Endothelial cell of umbilical vein (primary cell): ENCODE measurements at regions not wholly inside any gene's neighbourhood (a gene's known extent, or its start where the extent isn't known, plus 50 kb on each side); places are given as distances from the start of the nearest gene placed in this dataset.
"Not testable (repeated sequence)": the region's sequence is repeated elsewhere in the genome, so short reads cannot be mapped to it uniquely, and the experiment has no call there.

Experiments
- BruUV-seq: library from RNA; stranded (reverse); fragments of 400-500 nt; replicated peaks from 2 replicates; lab custom pipeline; 2021; lab: Mats Ljungman, UMichigan
- CTCF ChIA-PET: fragments of 300-600, 350-600 bp; sonication (Branson Sonifier 250); formaldehyde crosslinking; loops from one replicate; lab custom pipeline; 2021; ENCODE audit warnings: antibody characterized with exemption, inconsistent platforms; lab: Charles Lee
- POLR2A ChIA-PET: fragments of 300-600, 350-600 bp; sonication (Branson Sonifier 250); formaldehyde crosslinking; loops from one replicate; lab custom pipeline; 2021; ENCODE audit warnings: antibody characterized with exemption, inconsistent platforms; lab: Charles Lee
- DNase-seq: peaks from one replicate; pipeline ENCODE4 v3.0.0-alpha.2; 2011; ENCODE audit warnings: low read depth, low spot score
- FAIRE-seq: peaks from 2 replicates; lab custom pipeline; 2011; peaks lifted over from hg19 to GRCh38; lab: Jason Lieb, UNC
- H2AFZ ChIP-seq: 2 replicates; pipeline ENCODE4 v1.6.0; 2012; ENCODE audit warnings: low read depth, low read length, control low read depth, inconsistent platforms
- H3K27ac ChIP-seq: 2 replicates; pipeline ENCODE4 v1.5.1; 2011; ENCODE audit warnings: low read depth, mild to moderate bottlenecking, control low read depth, low read length, moderate library complexity; ENCODE audit not compliant: insufficient read depth
- H3K27me3 ChIP-seq, 2 experiments: 2 replicates each; pipeline versions ENCODE4 v1.6.0 to v1.6.1; 2011; ENCODE audit warnings: low read length in 2 of 2, mixed read lengths in 1 of 2; ENCODE audit not compliant: control insufficient read depth in 2 of 2, insufficient read depth in 2 of 2
- H3K36me3 ChIP-seq, 2 experiments: 2 replicates in 1 of 2; 3 replicates in 1 of 2; pipeline ENCODE4 v1.5.1; 2011; ENCODE audit warnings: low read length in 2 of 2, mild to moderate bottlenecking in 1 of 2, moderate library complexity in 1 of 2; ENCODE audit not compliant: control insufficient read depth in 2 of 2, insufficient read depth in 2 of 2; ENCODE audit errors: extremely low read depth in 1 of 2
- H3K4me1 ChIP-seq: 3 replicates; pipeline ENCODE4 v1.5.1; 2011; ENCODE audit warnings: mild to moderate bottlenecking, low read length; ENCODE audit not compliant: control insufficient read depth, insufficient read depth; ENCODE audit errors: extremely low read depth
- H3K4me2 ChIP-seq: 2 replicates; pipeline ENCODE4 v1.6.1; 2011; ENCODE audit warnings: low read length, control low read depth, mixed read lengths; ENCODE audit not compliant: insufficient read depth
- H3K4me3 ChIP-seq, 3 experiments: fragments of 200-600 bp in 1 of 3; sonication (generic), shearing (Covaris generic) in 1 of 3; replicated peaks in 1 of 3; 2 replicates each; pipeline ENCODE4 v1.5.1; 2011 to 2016; ENCODE audit warnings: control low read depth in 3 of 3, low read length in 3 of 3, mild to moderate bottlenecking in 2 of 3, inconsistent platforms in 1 of 3, low read depth in 1 of 3, moderate library complexity in 1 of 3; ENCODE audit not compliant: insufficient read depth in 1 of 3
- H3K79me2 ChIP-seq: 2 replicates; pipeline ENCODE4 v1.6.0; 2012; ENCODE audit warnings: low read length, inconsistent platforms; ENCODE audit not compliant: control insufficient read depth, insufficient read depth
- H3K9ac ChIP-seq: replicated peaks from 2 replicates; pipeline ENCODE3; 2011; ENCODE audit warnings: low read length, control low read depth; ENCODE audit not compliant: insufficient read depth; ENCODE audit errors: extremely low read depth
- H3K9me1 ChIP-seq: replicated peaks from 3 replicates; pipeline ENCODE4 v1.6.0; 2011; ENCODE audit warnings: mild to moderate bottlenecking, low read length; ENCODE audit not compliant: control insufficient read depth, insufficient read depth; ENCODE audit errors: extremely low read depth
- H3K9me3 ChIP-seq: replicated peaks from 2 replicates; pipeline ENCODE4 v1.5.1; 2012; ENCODE audit warnings: low read length, inconsistent platforms; ENCODE audit not compliant: control insufficient read depth, insufficient read depth
- H4K20me1 ChIP-seq: replicated peaks from 2 replicates; pipeline ENCODE3; 2011; ENCODE audit warnings: mild to moderate bottlenecking, low read length; ENCODE audit not compliant: control insufficient read depth, insufficient read depth; ENCODE audit errors: extremely low read depth
- EZH2 ChIP-seq: IDR thresholded peaks from 2 replicates; pipeline ENCODE4 v1.6.1; 2012; ENCODE audit warnings: borderline replicate concordance, low read depth, mild to moderate bottlenecking, moderate library complexity, low read length, inconsistent platforms; ENCODE audit not compliant: severe bottlenecking
- FOS ChIP-seq: IDR thresholded peaks from 2 replicates; pipeline ENCODE4 v1.6.1; 2011; ENCODE audit warnings: mild to moderate bottlenecking, low read length, moderate library complexity, borderline replicate concordance; ENCODE audit not compliant: insufficient read depth
- GATA2 ChIP-seq: IDR thresholded peaks from 2 replicates; pipeline ENCODE4 v1.7.0; 2011; ENCODE audit warnings: low read depth, mild to moderate bottlenecking, moderate library complexity, mixed read lengths, low read length; ENCODE audit not compliant: insufficient read length, insufficient read depth
- JUN ChIP-seq: IDR thresholded peaks from 2 replicates; pipeline ENCODE4 v1.6.1; 2011; ENCODE audit warnings: borderline replicate concordance, low read depth; ENCODE audit not compliant: insufficient read length, insufficient read depth
- MYC ChIP-seq: IDR thresholded peaks from one replicate; pipeline ENCODE4 v1.6.1; 2011; ENCODE audit warnings: mild to moderate bottlenecking, low read depth, low read length
- POLR2A ChIP-seq: IDR thresholded peaks from 2 replicates; pipeline ENCODE4 v1.6.1; 2012; ENCODE audit warnings: low read depth, mild to moderate bottlenecking, control low read depth, low read length
- POLR2AphosphoS5 ChIP-seq: IDR thresholded peaks from 2 replicates; pipeline ENCODE4 v1.6.1; 2012; ENCODE audit warnings: low read depth, mild to moderate bottlenecking, control low read depth, low read length, moderate library complexity; ENCODE audit not compliant: insufficient read depth
- dilution Hi-C: fragments of 300-500 bp; cut with MboI; formaldehyde crosslinking; loops from one replicate; pipeline ENCODE4 v1.15.0; 2019; ENCODE audit warnings: low sequenced_read_pairs; ENCODE audit not compliant: extremely low pct_ligation_motif_present
- intact Hi-C: fragments of 100-400 bp; cut with micrococcal nuclease; formaldehyde crosslinking; loops from one replicate; pipeline ENCODE4 v1.10.0; 2022
- TF ChIP-seq, protein P1 (sequence below): IDR thresholded peaks from 2 replicates; pipeline ENCODE4 v1.6.1; 2011; ENCODE audit not compliant: insufficient read depth, insufficient read length
- TF ChIP-seq, protein P2 (sequence below), 2 donors: IDR thresholded peaks; 1 replicate in 1 of 2; 2 replicates in 1 of 2; pipeline ENCODE4 v1.5.1; 2011; ENCODE audit warnings: low read length in 2 of 2, mild to moderate bottlenecking in 2 of 2, moderate library complexity in 2 of 2, control low read depth in 1 of 2, inconsistent platforms in 1 of 2, low read depth in 1 of 2; ENCODE audit not compliant: insufficient read depth in 1 of 2; ENCODE audit errors: extremely low read depth in 1 of 2

DNA sequence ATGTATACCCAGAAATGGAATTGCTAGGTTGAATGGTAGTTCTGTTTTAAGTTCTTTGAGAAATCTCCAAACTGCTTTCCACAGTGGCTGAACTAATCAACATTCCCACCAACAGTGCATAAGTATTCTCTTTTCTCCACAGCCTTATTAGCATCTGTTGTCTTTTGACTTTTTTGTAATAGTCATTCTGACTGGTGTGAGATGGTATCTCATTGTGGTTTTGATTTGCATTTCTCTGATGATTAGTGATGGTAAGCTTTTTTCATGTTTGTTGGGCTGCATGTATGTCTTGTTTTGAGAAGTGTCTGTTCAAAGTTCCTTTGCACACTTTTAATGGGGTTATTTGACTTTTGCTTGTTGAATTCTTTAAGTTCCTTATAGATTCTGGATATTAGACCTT lies 52.4 kb upstream of the EHHADH start:
- intact Hi-C loops, dilution Hi-C loops, BruUV-seq, H3K27me3 ChIP-seq, H4K20me1 ChIP-seq, H3K79me2 ChIP-seq, H3K36me3 ChIP-seq, H3K27ac ChIP-seq, POLR2A ChIA-PET, H3K4me1 ChIP-seq, FAIRE-seq, H3K4me2 ChIP-seq, H3K9ac ChIP-seq, H3K4me3 ChIP-seq, H2AFZ ChIP-seq, H3K9me3 ChIP-seq, DNase-seq, H3K9me1 ChIP-seq: not testable (repeated sequence)
- CTCF ChIA-PET, result interaction anchor here (1.6 kb wide), 1 partner anchor 432 kb away, joined by 6 read pairs; no protein-coding TSS in a partner anchor

DNA sequence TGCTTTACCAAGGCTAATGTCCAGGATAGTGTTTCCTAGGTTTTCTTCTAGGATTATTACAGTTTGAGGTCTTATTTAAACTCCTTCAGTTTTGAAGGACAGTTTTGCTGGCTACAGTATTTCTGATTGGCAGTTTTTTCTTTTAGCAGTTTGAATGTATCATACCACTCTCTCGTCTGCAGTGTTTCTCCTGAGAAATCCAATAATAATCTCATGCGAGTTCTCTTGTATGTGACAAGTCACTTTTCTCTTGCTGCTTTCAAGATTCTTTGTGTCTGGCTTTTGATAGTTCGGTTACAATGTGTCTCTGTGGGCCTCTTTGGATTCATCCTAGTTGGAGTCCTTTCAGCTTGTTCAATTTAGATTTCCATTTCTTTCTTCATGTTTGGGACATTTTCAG lies 53.0 kb upstream of the EHHADH start:
- intact Hi-C loops (no loop called here), dilution Hi-C loops (no loop called here)
- no peaks in the 10 kb centered on the region for H3K9me1 ChIP-seq
- H3K9me3 ChIP-seq, result no peaks in the 10 kb centered on the region
- ChIA-PET POLR2A (no interaction called here), CTCF (interaction anchor here (1.6 to 2.7 kb wide), 5 partner anchors 10 to 746 kb away, joined by 3 to 14 read pairs (median 6); partner anchors contain the start of gene EPHB3)
- no peak overlapping the region for H3K27ac ChIP-seq
- TF ChIP-seq, protein P1, sequence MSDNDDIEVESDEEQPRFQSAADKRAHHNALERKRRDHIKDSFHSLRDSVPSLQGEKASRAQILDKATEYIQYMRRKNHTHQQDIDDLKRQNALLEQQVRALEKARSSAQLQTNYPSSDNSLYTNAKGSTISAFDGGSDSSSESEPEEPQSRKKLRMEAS, result no peak
- TF ChIP-seq POLR2AphosphoS5 (no peak), JUN (no peak), EZH2 (no peak), GATA2 (no peak), FOS (no peak), MYC (no peak), POLR2A (no peak)
- TF ChIP-seq, protein P2, sequence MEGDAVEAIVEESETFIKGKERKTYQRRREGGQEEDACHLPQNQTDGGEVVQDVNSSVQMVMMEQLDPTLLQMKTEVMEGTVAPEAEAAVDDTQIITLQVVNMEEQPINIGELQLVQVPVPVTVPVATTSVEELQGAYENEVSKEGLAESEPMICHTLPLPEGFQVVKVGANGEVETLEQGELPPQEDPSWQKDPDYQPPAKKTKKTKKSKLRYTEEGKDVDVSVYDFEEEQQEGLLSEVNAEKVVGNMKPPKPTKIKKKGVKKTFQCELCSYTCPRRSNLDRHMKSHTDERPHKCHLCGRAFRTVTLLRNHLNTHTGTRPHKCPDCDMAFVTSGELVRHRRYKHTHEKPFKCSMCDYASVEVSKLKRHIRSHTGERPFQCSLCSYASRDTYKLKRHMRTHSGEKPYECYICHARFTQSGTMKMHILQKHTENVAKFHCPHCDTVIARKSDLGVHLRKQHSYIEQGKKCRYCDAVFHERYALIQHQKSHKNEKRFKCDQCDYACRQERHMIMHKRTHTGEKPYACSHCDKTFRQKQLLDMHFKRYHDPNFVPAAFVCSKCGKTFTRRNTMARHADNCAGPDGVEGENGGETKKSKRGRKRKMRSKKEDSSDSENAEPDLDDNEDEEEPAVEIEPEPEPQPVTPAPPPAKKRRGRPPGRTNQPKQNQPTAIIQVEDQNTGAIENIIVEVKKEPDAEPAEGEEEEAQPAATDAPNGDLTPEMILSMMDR (IDR thresholded peaks at IDR 0.05; ENCODE audit: extremely low read depth in 1 of 2, insufficient read depth in 1 of 2, low read depth in 1 of 2, low read length in 2 of 2), result no peak
- BruUV-seq, result no TSS peak
- H3K9ac ChIP-seq, result no peak overlapping the region
- FAIRE-seq (no peak), DNase-seq (no peak)
- H3K4me3 ChIP-seq, result no peak overlapping the region
- no peak overlapping the region for H3K4me2 ChIP-seq
- H3K79me2 ChIP-seq, result no peaks in the 10 kb centered on the region
- no peaks in the 10 kb centered on the region for H3K4me1 ChIP-seq
- no peaks in the 10 kb centered on the region for H3K36me3 ChIP-seq
- H2AFZ ChIP-seq, result no peak overlapping the region
- H3K27me3 ChIP-seq, result no peaks in the 10 kb centered on the region
- no peaks in the 10 kb centered on the region for H4K20me1 ChIP-seq
